GM18520 (cell line): ENCODE measurements at regions not wholly inside any gene's neighbourhood (a gene's known extent, or its start where the extent isn't known, plus 50 kb on each side); places are given as distances from the start of the nearest gene placed in this dataset.

Experiments used
- ATAC-seq: cut with Tn5 transposase; IDR thresholded peaks from one replicate; pipeline ENCODE4 v1.9.1; 2021; ENCODE audit not compliant: unreplicated experiment

- ATAC-seq: no peak
Measured at GRCh38 chr2:71938659-71939587, 208.7 kb downstream of the CYP26B1 start.

- ATAC-seq: no peak
Measured at GRCh38 chr2:71938108-71938507, 209.6 kb downstream of the CYP26B1 start.

- no peak for ATAC-seq
Measured at GRCh38 chr2:71937396-71937795, 210.3 kb downstream of the CYP26B1 start.

- no peak for ATAC-seq
Measured at GRCh38 chr2:71936076-71937030, 211.3 kb downstream of the CYP26B1 start.

- ATAC-seq: no peak
Measured at GRCh38 chr2:71935262-71935848, 212.3 kb downstream of the CYP26B1 start.

GRCh38 chr2:71934595-71935261 lies 212.9 kb downstream of the CYP26B1 start:
- ATAC-seq: no peak

- no peak for ATAC-seq
Measured at GRCh38 chr2:71934320-71934593, 213.4 kb downstream of the CYP26B1 start.

- no peak for ATAC-seq
Measured at GRCh38 chr2:71933467-71934319, 214.0 kb downstream of the CYP26B1 start.

GRCh38 chr2:71932780-71933466 lies 214.7 kb downstream of the CYP26B1 start:
- ATAC-seq: no peak

GRCh38 chr2:71932037-71932779 lies 215.5 kb downstream of the CYP26B1 start:
- no peak for ATAC-seq

GRCh38 chr2:71930049-71930681 lies 217.5 kb downstream of the CYP26B1 start:
- no peak for ATAC-seq

- no peak for ATAC-seq
Measured at GRCh38 chr2:71929482-71929772, 218.2 kb downstream of the CYP26B1 start.

- ATAC-seq: no peak
Measured at GRCh38 chr2:71928734-71929481, 218.8 kb downstream of the CYP26B1 start.

- ATAC-seq: no peak
Measured at GRCh38 chr2:71927757-71928715, 219.6 kb downstream of the CYP26B1 start.

GRCh38 chr2:71926876-71927756 lies 220.5 kb downstream of the CYP26B1 start:
- no peak for ATAC-seq

- no peak for ATAC-seq
Measured at GRCh38 chr2:71926089-71926447, 221.6 kb downstream of the CYP26B1 start.
